H1 (cell line): ENCODE measurements at regions not wholly inside any gene's neighbourhood (a gene's known extent, or its start where the extent isn't known, plus 50 kb on each side); places are given as distances from the start of the nearest gene placed in this dataset.

Source experiments
- CTCF ChIA-PET: fragments of 300-600 bp; sonication (Branson Sonifier 250); formaldehyde crosslinking; loops from one replicate; lab custom pipeline; 2021; ENCODE audit not compliant: partially characterized antibody; lab: Charles Lee
- POLR2A ChIA-PET: fragments of 300-600 bp; sonication (Branson Sonifier 250); formaldehyde crosslinking; loops from one replicate; lab custom pipeline; 2021; ENCODE audit warnings: inconsistent platforms; ENCODE audit not compliant: partially characterized antibody; lab: Charles Lee
- DNase-seq, 2 experiments: peaks; one replicate each; pipeline versions ENCODE4 v3.0.0 to v3.0.0-alpha.2; 2010 to 2022; ENCODE audit warnings: low spot score in 2 of 2, low read depth in 1 of 2, mixed read lengths in 1 of 2
- FAIRE-seq: peaks from 2 replicates; lab custom pipeline; 2011; peaks lifted over from hg19 to GRCh38; lab: Jason Lieb, UNC
- H2AFZ ChIP-seq: 2 replicates; pipeline ENCODE4 v1.8.1; 2012; ENCODE audit warnings: low read length, inconsistent platforms
- H2AK5ac ChIP-seq: 2 replicates; pipeline ENCODE4 v1.6.1; 2013; ENCODE audit warnings: low read depth, low read length
- H2BK120ac ChIP-seq: replicated peaks from 2 replicates; pipeline ENCODE3; 2013; ENCODE audit warnings: low read depth, low read length, inconsistent platforms
- H2BK12ac ChIP-seq: 2 replicates; pipeline ENCODE4 v1.6.1; 2013; ENCODE audit warnings: low read depth, low read length
- H2BK15ac ChIP-seq: 2 replicates; pipeline ENCODE4 v1.6.1; 2013; ENCODE audit warnings: low read length
- H2BK20ac ChIP-seq: 2 replicates; pipeline ENCODE4 v1.6.1; 2013; ENCODE audit warnings: low read length
- H2BK5ac ChIP-seq: 2 replicates; pipeline ENCODE4 v1.6.1; 2013; ENCODE audit warnings: low read depth, low read length
- H3K14ac ChIP-seq: 2 replicates; pipeline ENCODE4 v1.6.1; 2013; ENCODE audit warnings: inconsistent platforms; ENCODE audit not compliant: insufficient read length
- H3K18ac ChIP-seq: 2 replicates; pipeline ENCODE4 v1.6.1; 2013; ENCODE audit warnings: low read length; ENCODE audit errors: extremely low read depth
- H3K23ac ChIP-seq: 2 replicates; pipeline ENCODE4 v1.6.1; 2013; ENCODE audit warnings: inconsistent platforms; ENCODE audit not compliant: insufficient read length
- H3K23me2 ChIP-seq: 2 replicates; pipeline ENCODE4 v1.6.1; 2013; ENCODE audit warnings: low read depth, low read length
- H3K27ac ChIP-seq: 2 replicates; pipeline ENCODE4 v1.6.1; 2011; ENCODE audit warnings: low read depth, low read length, inconsistent platforms
- H3K27me3 ChIP-seq, 4 experiments: replicated peaks in 1 of 4; 1 replicate in 1 of 4; 2 replicates in 3 of 4; pipeline versions ENCODE4 v1.6.1 to v1.8.1; 2011 to 2013; ENCODE audit warnings: low read length in 3 of 4, mild to moderate bottlenecking in 3 of 4, inconsistent platforms in 2 of 4, mixed read lengths in 2 of 4, moderate library complexity in 1 of 4; ENCODE audit not compliant: control insufficient read depth in 3 of 4, insufficient read depth in 3 of 4; ENCODE audit errors: extremely low read depth in 1 of 4
- H3K36me3 ChIP-seq, 4 experiments: 2 replicates each; pipeline versions ENCODE4 v1.6.1 to v1.8.1; 2011 to 2013; ENCODE audit warnings: mild to moderate bottlenecking in 4 of 4, low read length in 3 of 4, moderate library complexity in 2 of 4, control low read depth in 1 of 4, inconsistent platforms in 1 of 4; ENCODE audit not compliant: insufficient read depth in 4 of 4, control insufficient read depth in 2 of 4
- H3K4ac ChIP-seq: replicated peaks from 2 replicates; pipeline ENCODE3; 2013; ENCODE audit warnings: low read length, low read depth, mixed read lengths, inconsistent platforms; ENCODE audit not compliant: insufficient read length
- H3K4me1 ChIP-seq, 4 experiments: replicated peaks in 1 of 4; 1 replicate in 1 of 4; 2 replicates in 3 of 4; pipeline versions ENCODE4 v1.6.1 to v1.8.1; 2011 to 2013; ENCODE audit warnings: low read length in 3 of 4, inconsistent platforms in 2 of 4, mixed read lengths in 1 of 4; ENCODE audit not compliant: insufficient read depth in 4 of 4, control insufficient read depth in 3 of 4
- H3K4me2 ChIP-seq, 2 experiments: 2 replicates each; pipeline versions ENCODE4 v1.6.1 to v1.8.1; 2011 to 2013; ENCODE audit warnings: low read depth in 2 of 2, low read length in 2 of 2, control low read depth in 1 of 2, inconsistent platforms in 1 of 2, mild to moderate bottlenecking in 1 of 2; ENCODE audit not compliant: insufficient read depth in 1 of 2
- H3K4me3 ChIP-seq, 4 experiments: fragments of 200-600, 300-600 bp in 1 of 4; sonication (generic), shearing (Covaris generic), sonication (Bioruptor Twin) in 1 of 4; 2 replicates each; pipeline versions ENCODE4 v1.5.1 to v1.8.1; 2011 to 2016; ENCODE audit warnings: low read length in 4 of 4, low read depth in 3 of 4, control low read depth in 2 of 4, inconsistent platforms in 2 of 4, mild to moderate bottlenecking in 2 of 4, mixed read lengths in 1 of 4, moderate library complexity in 1 of 4; ENCODE audit not compliant: insufficient read depth in 2 of 4; ENCODE audit errors: extremely low read depth in 1 of 4
- H3K56ac ChIP-seq: replicated peaks from 2 replicates; pipeline ENCODE3; 2013; ENCODE audit warnings: low read depth, mild to moderate bottlenecking, mixed read lengths, low read length, inconsistent platforms; ENCODE audit not compliant: insufficient read length
- H3K79me1 ChIP-seq: 2 replicates; pipeline ENCODE4 v1.6.1; 2013; ENCODE audit warnings: low read depth, low read length, control low read depth
- H3K79me2 ChIP-seq, 2 experiments: 2 replicates each; pipeline versions ENCODE4 v1.6.1 to v1.8.1; 2012 to 2013; ENCODE audit warnings: low read length in 2 of 2, mild to moderate bottlenecking in 2 of 2, inconsistent platforms in 1 of 2; ENCODE audit not compliant: insufficient read depth in 2 of 2, control insufficient read depth in 1 of 2
- H3K9ac ChIP-seq, 4 experiments: replicated peaks in 1 of 4; 1 replicate in 1 of 4; 2 replicates in 3 of 4; pipeline versions ENCODE4 v1.6.1 to v1.8.1; 2011 to 2013; ENCODE audit warnings: low read depth in 3 of 4, low read length in 3 of 4, control low read depth in 2 of 4, mild to moderate bottlenecking in 2 of 4, moderate library complexity in 2 of 4, inconsistent platforms in 1 of 4; ENCODE audit errors: extremely low read depth in 1 of 4
- H3K9me3 ChIP-seq, 2 experiments: 2 replicates each; pipeline versions ENCODE4 v1.6.1 to v1.8.1; 2012 to 2013; ENCODE audit warnings: mild to moderate bottlenecking in 2 of 2, moderate library complexity in 2 of 2, control low read depth in 1 of 2, inconsistent platforms in 1 of 2, low read depth in 1 of 2, low read length in 1 of 2, mixed read lengths in 1 of 2; ENCODE audit not compliant: insufficient read depth in 2 of 2
- H4K20me1 ChIP-seq, 2 experiments: replicated peaks in 1 of 2; 2 replicates each; pipeline versions ENCODE3 to v1.8.1; 2011 to 2013; ENCODE audit warnings: inconsistent platforms in 2 of 2, low read length in 2 of 2, mild to moderate bottlenecking in 1 of 2; ENCODE audit not compliant: insufficient read depth in 2 of 2, control insufficient read depth in 1 of 2
- H4K5ac ChIP-seq: 2 replicates; pipeline ENCODE4 v1.6.1; 2013; ENCODE audit warnings: low read length, low read depth, mixed read lengths, inconsistent platforms; ENCODE audit not compliant: insufficient read length
- H4K8ac ChIP-seq: 2 replicates; pipeline ENCODE4 v1.8.0; 2013; ENCODE audit warnings: mild to moderate bottlenecking, moderate library complexity, low read length, inconsistent platforms; ENCODE audit not compliant: insufficient read depth; ENCODE audit errors: extremely low read depth
- H4K91ac ChIP-seq: replicated peaks from 2 replicates; pipeline ENCODE3; 2013; ENCODE audit warnings: low read length, mixed read lengths, inconsistent platforms; ENCODE audit not compliant: insufficient read length
- WGBS, 2 experiments: shearing (Covaris generic) in 1 of 2; methylation state at CpG; one replicate each; pipeline versions ENCODE4 v1.1.6 to v1.1.7; 2013 to 2015; ENCODE audit warnings: low lambda C conversion rate in 2 of 2, mixed read lengths in 2 of 2, inconsistent platforms in 1 of 2, low coverage in 1 of 2, missing lambda C conversion rate in 1 of 2; ENCODE audit not compliant: insufficient replicate concordance in 2 of 2, insufficient coverage in 1 of 2, insufficient read length in 1 of 2; ENCODE audit errors: extremely low coverage in 1 of 2, missing lambda C conversion rate in 1 of 2; 5-methylcytosine and 5-hydroxymethylcytosine counted together
- TF ChIP-seq, protein P1 (sequence below): IDR thresholded peaks from 2 replicates; pipeline ENCODE4 v1.6.1; 2011; ENCODE audit warnings: low read depth, mild to moderate bottlenecking, low read length; ENCODE audit not compliant: insufficient read depth

DNA sequence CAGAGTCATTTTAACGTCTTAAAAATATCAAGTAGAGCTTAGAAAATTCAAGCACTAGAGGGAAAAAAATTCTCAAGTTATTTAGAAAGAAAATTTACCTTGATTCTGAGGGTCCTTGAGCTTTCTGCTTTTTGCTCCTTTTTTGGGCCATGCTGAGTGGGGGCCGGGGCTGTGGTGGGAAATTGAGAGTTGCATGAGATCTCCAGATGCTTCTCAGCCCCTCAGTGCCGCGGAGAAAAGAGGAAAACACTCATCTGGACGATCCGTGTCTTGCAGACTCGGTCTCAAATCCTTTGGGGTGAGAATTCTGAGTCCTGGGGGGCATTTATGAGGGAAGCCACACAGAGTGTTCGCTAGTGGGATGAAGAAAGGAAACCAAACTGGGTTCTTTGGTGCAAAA is 700.8 kb downstream of the TBC1D22A start:
- H2AFZ ChIP-seq: no peak overlapping the region
- H3K79me2 ChIP-seq: no peaks in the 10 kb centered on the region
- H2BK15ac ChIP-seq: no peak overlapping the region
- 62% methylated on average over 8 of the region's 8 CpGs; no CpG with 5 or more reads in 1 of the 2 experiments for WGBS, 2 experiments
- H3K79me1 ChIP-seq: no peaks in the 10 kb centered on the region
- no peak overlapping the region for H2AK5ac ChIP-seq
- no peak overlapping the region for H3K9ac ChIP-seq
- no peak overlapping the region for H3K4ac ChIP-seq
- no peaks in the 10 kb centered on the region for H3K23me2 ChIP-seq
- no peak overlapping the region for H2BK12ac ChIP-seq
- ChIA-PET CTCF (interaction anchor here (0.6 kb wide), 1 partner anchor 9 kb away, joined by 3 read pairs; no protein-coding TSS in a partner anchor), POLR2A (no interaction called here)
- peaks cover 70 to 82% of the 10 kb centered on the region in 2 experiments for H3K9me3 ChIP-seq
- H4K5ac ChIP-seq: no peak overlapping the region
- no peaks in the 10 kb centered on the region for H4K20me1 ChIP-seq
- no peak overlapping the region for H3K56ac ChIP-seq
- 0 out of 8 replicates have a peak, but pooled peaks cover 0 to 2% (median 0%) of the 10 kb centered on the region in 4 experiments for H3K36me3 ChIP-seq
- no peak overlapping the region for H3K23ac ChIP-seq
- H4K8ac ChIP-seq: no peak overlapping the region
- H4K91ac ChIP-seq: no peak overlapping the region
- no peak overlapping the region for H3K18ac ChIP-seq
- no peak overlapping the region for H2BK120ac ChIP-seq
- no peak for FAIRE-seq
- H2BK5ac ChIP-seq: no peak overlapping the region
- no peak overlapping the region for H3K14ac ChIP-seq
- H3K4me1 ChIP-seq: no peaks in the 10 kb centered on the region
- no peak overlapping the region for H3K27ac ChIP-seq
- DNase-seq: no peak
- no peak overlapping the region for H3K4me2 ChIP-seq
- no peak overlapping the region for H2BK20ac ChIP-seq
- no peak overlapping the region for H3K4me3 ChIP-seq
- H3K27me3 ChIP-seq: no peaks in the 10 kb centered on the region
- TF ChIP-seq, protein P1, sequence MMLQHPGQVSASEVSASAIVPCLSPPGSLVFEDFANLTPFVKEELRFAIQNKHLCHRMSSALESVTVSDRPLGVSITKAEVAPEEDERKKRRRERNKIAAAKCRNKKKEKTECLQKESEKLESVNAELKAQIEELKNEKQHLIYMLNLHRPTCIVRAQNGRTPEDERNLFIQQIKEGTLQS: no peak
